ENCODE measurements at regions not wholly inside any gene's neighbourhood (a gene's known extent, or its start where the extent isn't known, plus 50 kb on each side); places are given as distances from the start of the nearest gene placed in this dataset.
A peak's percentile ranks its signal among the peaks of the same experiment; 100 is the strongest.

GRCh38 chr2:550860-551567 lies 126.2 kb downstream of the TMEM18 start:
- DNase-seq = no peak

DNA sequence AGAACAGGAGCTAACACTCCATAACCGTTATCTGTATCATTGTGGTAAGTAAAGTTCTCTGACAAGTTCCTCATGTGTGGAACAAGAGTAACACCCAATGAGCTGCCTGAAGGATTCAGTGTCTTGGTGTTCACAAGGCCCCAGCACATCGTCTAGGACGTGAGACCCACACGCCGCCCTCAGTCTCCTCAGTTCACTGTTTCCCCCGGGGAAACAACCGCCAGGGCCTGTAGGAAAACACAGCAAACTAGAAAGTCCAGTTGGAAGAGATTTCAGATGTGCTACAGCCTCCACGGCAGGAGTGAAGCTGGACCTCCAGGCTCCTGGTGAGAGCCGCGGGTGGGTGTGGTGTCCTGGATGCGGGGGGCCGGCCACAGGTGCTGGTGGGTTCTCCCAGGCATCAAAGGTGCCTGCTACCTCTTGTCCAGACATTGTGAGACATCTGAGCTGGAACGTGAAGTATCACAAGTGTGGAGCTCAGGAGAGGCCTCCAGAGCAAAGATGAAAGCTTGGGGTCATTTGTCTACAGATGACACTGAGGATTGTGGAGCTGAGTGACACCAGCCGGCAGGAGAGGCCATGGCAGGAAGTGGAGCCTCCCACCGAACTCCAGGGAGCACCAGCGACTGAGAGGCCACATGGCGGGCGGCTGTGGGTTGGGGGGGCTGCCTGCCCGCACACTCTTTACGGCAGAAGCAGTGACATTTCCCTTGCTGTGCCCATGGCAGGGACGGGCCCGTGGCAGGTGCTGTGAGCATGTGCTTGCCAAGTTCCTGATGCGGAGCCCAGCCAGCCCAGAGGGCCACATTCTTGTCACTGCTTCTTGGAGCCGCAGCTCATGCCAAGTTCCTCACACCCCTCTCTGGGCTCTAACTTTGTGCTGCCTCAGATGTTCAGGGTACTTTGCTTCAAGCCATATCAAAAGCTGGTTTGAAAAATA lies 131.2 kb downstream of the TMEM18 start:
- no peak for DNase-seq

DNA sequence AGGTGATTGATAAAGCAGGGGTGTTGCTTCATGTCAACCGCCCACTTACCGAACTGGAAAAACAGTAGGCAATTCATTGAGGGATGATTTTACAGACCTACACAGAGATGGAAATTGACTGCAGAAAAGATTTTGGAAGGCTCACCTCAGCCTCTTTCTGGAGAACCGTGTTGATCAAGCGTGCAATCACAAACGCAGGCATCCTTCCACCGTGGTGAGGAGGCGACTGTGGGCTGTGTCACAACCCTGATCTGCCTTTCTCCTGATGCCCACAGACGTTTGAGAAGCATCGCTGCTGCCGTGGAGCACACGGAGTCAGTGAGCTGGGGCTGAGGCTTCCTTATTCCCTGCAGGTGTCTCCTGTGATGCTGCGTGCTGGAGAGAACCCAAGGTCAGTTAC lies 132.0 kb downstream of the TMEM18 start:
- DNase-seq = no peak

GRCh38 chr2:538646-539045 lies 138.6 kb downstream of the TMEM18 start:
- no peak for DNase-seq

- DNase-seq = no peak
Measured at GRCh38 chr2:535222-535621, 142.0 kb downstream of the TMEM18 start.

DNA sequence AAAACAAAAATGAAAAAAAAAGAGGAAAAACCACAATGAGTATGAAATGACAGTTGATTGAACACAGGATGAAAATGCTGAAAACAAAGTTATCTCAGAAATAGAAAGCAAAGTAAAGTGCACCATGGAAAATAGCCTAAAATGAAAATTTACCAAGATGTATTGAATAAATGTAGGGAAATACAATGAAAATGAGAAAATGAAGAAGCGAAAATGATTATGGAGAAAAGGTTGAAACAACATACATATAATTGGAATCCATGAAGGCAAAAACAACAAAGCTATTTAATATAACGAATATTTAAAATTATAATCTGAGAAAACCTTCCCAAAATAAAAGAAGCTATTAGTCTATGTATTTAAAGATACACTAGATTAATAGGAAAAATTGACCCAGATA lies 147.4 kb downstream of the TMEM18 start:
- no peak for DNase-seq

DNA sequence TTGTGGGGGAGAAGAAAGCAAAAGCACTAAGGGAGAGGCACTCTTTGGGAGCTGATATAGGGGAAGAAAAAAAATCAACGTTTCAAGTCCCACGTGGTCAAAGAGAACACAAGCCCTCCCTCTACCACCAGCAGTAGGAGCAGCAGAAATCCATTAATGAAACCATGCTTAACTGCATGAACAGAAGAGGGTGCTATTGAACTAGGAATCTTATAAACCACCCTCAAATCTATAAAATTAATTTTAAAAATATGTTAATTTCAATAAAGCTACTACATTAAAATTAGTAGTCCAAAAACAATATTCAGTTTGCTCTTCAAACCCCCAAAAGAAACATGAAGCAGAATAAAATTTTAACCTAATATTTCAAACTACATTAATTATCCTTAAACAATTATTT lies 147.8 kb downstream of the TMEM18 start:
- peak; percentile 8 for DNase-seq

- DNase-seq = no peak
Measured at GRCh38 chr2:527581-527980, 149.6 kb downstream of the TMEM18 start.

DNA sequence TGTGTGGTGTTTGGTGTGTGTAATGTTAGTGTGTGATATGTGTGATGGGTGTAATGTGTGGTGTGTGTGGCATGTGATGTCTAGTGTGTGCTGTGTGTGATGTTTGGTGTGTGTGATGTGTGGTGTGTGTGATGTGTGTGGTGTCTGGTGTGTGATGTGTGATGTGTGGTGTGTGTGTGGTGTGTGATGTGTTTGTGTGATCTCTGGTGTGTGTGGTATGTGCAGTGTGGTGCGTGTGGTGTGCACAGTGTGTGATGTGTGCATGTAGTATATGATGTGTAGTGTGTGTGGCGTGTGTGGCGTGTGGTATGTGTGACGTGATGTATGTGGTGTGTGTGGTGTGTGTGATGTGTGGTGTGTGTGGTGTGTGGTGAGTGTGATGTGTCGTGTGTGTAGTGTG lies 150.3 kb downstream of the TMEM18 start:
- no peak for DNase-seq

DNA sequence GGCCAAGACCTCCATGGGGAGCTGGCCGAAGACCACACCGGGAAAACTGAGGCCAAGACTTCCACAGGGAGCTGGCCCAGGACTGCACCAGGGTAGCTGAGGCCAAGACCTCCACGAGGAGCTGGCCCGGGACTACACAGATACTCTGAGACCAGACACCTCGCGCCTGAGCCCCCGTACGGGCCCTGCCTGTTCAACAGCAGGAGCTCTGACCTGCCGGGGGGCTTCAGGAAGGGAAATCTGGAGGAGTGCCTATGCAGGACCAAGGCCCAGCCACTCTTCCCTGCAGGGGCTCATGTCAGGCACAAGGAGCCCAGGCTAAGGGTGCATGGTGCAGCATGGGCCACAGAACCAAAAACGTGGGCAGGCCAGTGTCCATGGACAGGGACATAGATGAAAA lies 151.6 kb downstream of the TMEM18 start:
- DNase-seq = no peak

GRCh38 chr2:525021-525420 lies 152.2 kb downstream of the TMEM18 start:
- DNase-seq = no peak

- no peak for DNase-seq
Measured at GRCh38 chr2:524442-524841, 152.8 kb downstream of the TMEM18 start.

DNA sequence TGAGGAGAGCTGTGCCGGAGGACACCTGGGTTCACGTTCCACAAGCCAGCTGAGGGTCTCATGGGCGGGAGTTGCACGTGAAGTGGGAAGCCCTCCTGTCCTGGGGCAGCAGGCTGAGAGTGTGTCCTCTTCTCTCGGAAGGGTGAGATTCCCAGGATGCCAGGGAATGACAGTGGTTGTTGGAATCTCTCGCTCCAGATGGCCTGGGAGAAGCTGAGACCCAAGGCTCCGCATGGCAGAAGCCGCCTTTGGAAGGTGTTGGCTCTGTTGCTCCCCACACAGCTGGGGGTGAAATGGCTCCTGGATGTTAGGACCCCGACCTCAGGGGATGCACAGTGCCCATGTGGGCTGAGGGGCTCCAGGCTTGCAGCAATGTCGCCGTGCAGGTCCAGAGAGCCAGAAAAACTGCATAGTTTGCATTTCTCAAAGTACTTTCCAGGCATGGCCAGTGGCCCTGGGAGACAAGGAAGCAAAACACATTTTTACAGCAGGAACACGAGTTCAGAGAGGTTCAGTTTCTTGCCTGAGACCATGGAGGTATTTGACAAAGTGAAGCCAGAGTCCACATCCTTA lies 153.4 kb downstream of the TMEM18 start:
- DNase-seq = no peak

DNA sequence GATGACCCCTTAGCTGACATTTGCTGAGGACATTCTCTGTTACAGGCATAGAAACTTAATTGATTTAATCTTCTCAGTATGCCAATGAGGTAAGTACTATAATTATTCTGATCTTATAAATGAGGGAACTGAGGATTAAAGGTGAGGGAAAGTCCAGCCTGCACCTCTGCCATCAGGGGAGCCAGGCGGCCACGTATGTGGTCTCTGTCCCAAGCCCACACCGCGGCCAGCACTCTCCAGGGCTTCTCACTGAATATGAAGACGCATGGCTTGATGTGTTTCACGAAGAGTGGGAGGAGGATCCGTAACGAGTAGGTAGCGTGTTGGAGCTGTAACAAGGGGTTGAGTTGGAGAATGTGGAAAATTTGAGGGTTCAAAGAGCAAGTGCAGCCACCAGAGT lies 154.4 kb downstream of the TMEM18 start:
- DNase-seq = no peak

DNA sequence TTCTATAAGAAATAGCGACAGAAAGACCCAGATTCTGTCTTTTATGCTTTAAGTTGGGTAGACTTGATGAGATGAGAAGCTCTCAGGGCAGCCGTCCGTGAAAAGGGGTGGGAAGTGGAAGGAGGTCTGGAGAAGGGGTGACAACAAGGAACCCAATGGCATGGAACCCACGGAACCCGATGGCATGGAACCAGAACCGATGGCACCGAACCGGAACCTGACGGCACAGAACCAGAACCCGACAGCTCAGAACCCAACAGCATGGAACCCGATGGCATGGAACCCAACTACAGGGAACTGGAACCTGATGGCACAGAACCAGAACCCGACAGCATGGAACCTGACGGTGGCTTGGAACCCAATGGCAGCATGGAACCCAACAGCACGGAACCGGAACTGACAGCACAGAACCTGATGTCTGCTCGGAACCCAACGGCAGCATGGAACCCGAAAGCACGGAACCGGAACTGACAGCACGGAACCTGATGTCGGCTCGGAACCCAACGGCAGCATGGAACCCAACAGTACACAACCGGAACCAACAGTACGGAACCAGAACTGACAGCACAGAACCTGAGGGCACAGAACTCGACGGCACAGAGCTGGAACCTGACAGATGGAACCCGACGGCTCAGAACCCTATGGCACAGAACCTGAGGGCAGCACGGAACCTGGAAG lies 155.2 kb downstream of the TMEM18 start:
- no peak for DNase-seq

- no peak for DNase-seq
Measured at GRCh38 chr2:520663-521340, 156.4 kb downstream of the TMEM18 start.

DNA sequence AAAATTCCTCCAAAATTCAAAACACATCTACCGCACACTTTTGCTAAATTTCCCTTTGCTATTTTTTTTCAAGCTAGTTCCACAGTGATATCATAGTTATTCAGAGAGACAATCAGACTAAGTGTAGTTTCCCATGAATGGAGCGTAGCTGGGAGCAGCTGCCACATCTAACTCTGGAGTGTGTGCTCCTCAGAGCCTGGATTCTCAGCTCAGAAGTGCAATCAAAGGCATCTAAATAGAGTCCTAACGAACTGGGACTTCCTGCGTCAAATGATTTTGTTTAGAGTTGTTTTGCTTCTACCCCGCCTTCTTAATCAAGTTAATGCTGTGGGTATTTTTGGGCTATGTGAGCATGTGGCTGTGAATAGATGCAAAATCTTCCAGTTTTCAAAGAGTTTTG lies 160.3 kb downstream of the TMEM18 start:
- DNase-seq = no peak

DNA sequence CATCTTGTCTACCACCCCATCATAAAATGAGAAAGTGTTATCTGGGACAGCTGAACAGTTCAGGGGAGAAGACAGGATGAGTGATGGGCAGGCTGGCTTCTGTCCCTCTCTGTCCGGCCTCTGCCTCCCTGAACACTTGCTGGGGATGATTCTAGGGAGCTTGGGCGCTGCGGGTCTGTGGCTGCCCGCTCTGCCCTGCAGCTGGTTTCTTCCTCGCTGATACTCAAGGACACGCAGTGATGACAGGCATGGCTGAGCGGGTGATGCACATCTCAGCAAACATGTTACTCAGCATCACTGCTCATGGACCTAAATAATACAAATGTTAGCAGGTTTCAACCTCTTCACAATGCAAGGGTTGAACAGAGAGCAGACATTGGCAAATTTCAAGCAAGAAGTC lies 161.1 kb downstream of the TMEM18 start:
- DNase-seq = no peak

DNA sequence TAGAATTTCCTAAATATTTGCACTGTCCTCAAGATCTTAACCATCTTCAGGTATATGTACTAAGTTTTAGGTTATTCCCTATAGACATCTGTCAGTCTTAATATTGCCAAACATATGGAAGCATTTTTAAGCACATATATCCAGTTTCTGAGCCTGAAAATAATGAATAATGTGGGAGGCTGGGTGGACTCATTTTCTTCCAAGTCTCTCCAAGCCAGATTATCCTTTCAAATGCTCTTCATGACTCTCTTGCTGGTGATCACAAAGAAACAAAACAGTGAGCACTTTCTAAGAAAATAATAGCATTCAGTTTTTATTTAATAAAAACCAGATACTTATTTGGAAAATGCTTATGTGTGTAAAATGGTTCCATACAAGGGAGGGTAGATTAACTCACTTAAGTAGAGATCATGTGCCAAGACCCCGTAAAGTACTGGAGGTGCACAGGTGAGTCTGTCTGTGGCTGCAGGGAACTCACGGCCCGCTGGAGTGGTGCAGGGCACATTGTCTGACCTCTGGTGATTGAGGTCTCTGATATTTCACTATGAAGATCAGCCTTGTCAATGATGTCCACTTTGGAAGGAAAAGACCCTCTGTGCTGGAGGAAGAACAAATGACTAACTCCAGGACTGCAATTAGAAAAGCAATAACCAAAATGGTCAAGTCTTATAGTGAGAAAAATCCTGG lies 161.6 kb downstream of the TMEM18 start:
- DNase-seq = no peak

- DNase-seq = no peak
Measured at GRCh38 chr2:513981-514706, 163.1 kb downstream of the TMEM18 start.

- DNase-seq = no peak
Measured at GRCh38 chr2:510839-511238, 166.4 kb downstream of the TMEM18 start.

Measured in activated CD4-positive, alpha-beta T cell treated with anti-CD3 and anti-CD28 coated beads, Interleukin-10, Interleukin-2, amounts not matched to agents 100 ng/mL and 50 ng/mL, durations not matched to agents 16 hours and 8 hours (primary cell).